ENCODE measurements at regions not wholly inside any gene's neighbourhood (a gene's known extent, or its start where the extent isn't known, plus 50 kb on each side); places are given as distances from the start of the nearest gene placed in this dataset.

- DNase-seq (ENCODE audit: low spot score) = peak; percentile 64
Observed at GRCh38 chr16:85173981-85174751, 61.9 kb upstream of the CIBAR2 start.

- DNase-seq (ENCODE audit: low spot score) = no peak
Observed at GRCh38 chr16:85174871-85175723, 62.8 kb upstream of the CIBAR2 start.

GRCh38 chr16:85175724-85176233 lies 63.5 kb upstream of the CIBAR2 start:
- no peak for DNase-seq (ENCODE audit: low spot score)

GRCh38 chr16:85176541-85177447 lies 64.5 kb upstream of the CIBAR2 start:
- no peak for DNase-seq (ENCODE audit: low spot score)

GRCh38 chr16:85177448-85177846 lies 65.2 kb upstream of the CIBAR2 start:
- DNase-seq (ENCODE audit: low spot score) = no peak

GRCh38 chr16:85178006-85178591 lies 65.8 kb upstream of the CIBAR2 start:
- no peak for DNase-seq (ENCODE audit: low spot score)

GRCh38 chr16:85178596-85178995 lies 66.3 kb upstream of the CIBAR2 start:
- DNase-seq (ENCODE audit: low spot score) = no peak

- no peak for DNase-seq (ENCODE audit: low spot score)
Observed at GRCh38 chr16:85179344-85180046, 67.2 kb upstream of the CIBAR2 start.

GRCh38 chr16:85180047-85180826 lies 68.0 kb upstream of the CIBAR2 start:
- no peak for DNase-seq (ENCODE audit: low spot score)

GRCh38 chr16:85180827-85181738 lies 68.8 kb upstream of the CIBAR2 start:
- no peak for DNase-seq (ENCODE audit: low spot score)

GRCh38 chr16:85181739-85182129 lies 69.5 kb upstream of the CIBAR2 start:
- no peak for DNase-seq (ENCODE audit: low spot score)

- DNase-seq (ENCODE audit: low spot score) = no peak
Observed at GRCh38 chr16:85182286-85182685, 70.0 kb upstream of the CIBAR2 start.

- no peak for DNase-seq (ENCODE audit: low spot score)
Observed at GRCh38 chr16:85182774-85183173, 70.5 kb upstream of the CIBAR2 start.

GRCh38 chr16:85183564-85183963 lies 71.3 kb upstream of the CIBAR2 start:
- no peak for DNase-seq (ENCODE audit: low spot score)

- DNase-seq (ENCODE audit: low spot score) = no peak
Observed at GRCh38 chr16:85184404-85184803, 72.1 kb upstream of the CIBAR2 start.

- DNase-seq (ENCODE audit: low spot score) = no peak
Observed at GRCh38 chr16:85185303-85186100, 73.2 kb upstream of the CIBAR2 start.

GRCh38 chr16:85187002-85187401 lies 74.7 kb upstream of the CIBAR2 start:
- DNase-seq (ENCODE audit: low spot score) = peak; percentile 65

GRCh38 chr16:85187447-85187846 lies 75.2 kb upstream of the CIBAR2 start:
- no peak for DNase-seq (ENCODE audit: low spot score)

All from kidney tubule cell (primary cell).